HEK293T (cell line): ENCODE measurements at regions not wholly inside any gene's neighbourhood (a gene's known extent, or its start where the extent isn't known, plus 50 kb on each side); places are given as distances from the start of the nearest gene placed in this dataset.

Source experiments
- FOXM1 ChIP-seq: fragments of 450-650 bp; IDR thresholded peaks from 2 replicates; pipeline ENCODE4 v1.6.1; 2017; ENCODE audit warnings: mild to moderate bottlenecking, borderline replicate concordance
- NFRKB ChIP-seq: fragments of 450-650 bp; IDR thresholded peaks from 2 replicates; pipeline ENCODE4 v1.6.1; 2016; ENCODE audit warnings: mild to moderate bottlenecking, moderate library complexity
- PKNOX1 ChIP-seq: fragments of 450-650 bp; IDR thresholded peaks from 2 replicates; pipeline ENCODE4 v1.6.1; 2016
- SP1 ChIP-seq: fragments of 450-650 bp; IDR thresholded peaks from 2 replicates; pipeline ENCODE4 v1.6.1; 2017
- SUZ12 ChIP-seq: fragments of 450-650 bp; IDR thresholded peaks from 2 replicates; pipeline ENCODE4 v1.6.1; 2016; ENCODE audit warnings: mild to moderate bottlenecking

- TF ChIP-seq FOXM1: no peak
- TF ChIP-seq SP1: no peak
- no peak for TF ChIP-seq PKNOX1
- no peak for TF ChIP-seq SUZ12
- no peak for TF ChIP-seq NFRKB
Measured at GRCh38 chr2:9144617-9145016, 62.0 kb upstream of the ASAP2 start.
